WTC11 (cell line): ENCODE measurements at regions not wholly inside any gene's neighbourhood (a gene's known extent, or its start where the extent isn't known, plus 50 kb on each side); places are given as distances from the start of the nearest gene placed in this dataset.

Experiments
- ATAC-seq: fragments of 200-7000 bp; cut with Tn5 transposase; 2 replicates; pipeline ENCODE4 v1.10.0; 2021; ENCODE audit warnings: mild to moderate bottlenecking, moderate library complexity
- CTCF ChIA-PET: fragments of 300-600 bp; sonication (Branson Sonifier 250); formaldehyde crosslinking; loops from one replicate; lab custom pipeline; 2021; ENCODE audit warnings: antibody characterized with exemption; lab: Charles Lee
- POLR2A ChIA-PET: fragments of 350-600 bp; sonication (Branson Sonifier 250); formaldehyde crosslinking; loops from one replicate; lab custom pipeline; 2021; ENCODE audit warnings: antibody characterized with exemption; lab: Charles Lee
- DNase-seq: peaks from one replicate; pipeline ENCODE4 v3.0.0; 2021; ENCODE audit warnings: low spot score
- H3K27ac Mint-ChIP-seq: 2 replicates; pipeline ENCODE4 v1.8.0; 2021; ENCODE audit warnings: mixed read lengths
- H3K27me3 Mint-ChIP-seq: 2 replicates; pipeline ENCODE4 v1.8.0; 2021; ENCODE audit warnings: low read depth, mild to moderate bottlenecking, moderate library complexity, mixed read lengths
- H3K36me3 Mint-ChIP-seq: 2 replicates; pipeline ENCODE4 v1.8.0; 2021; ENCODE audit warnings: mixed read lengths
- H3K4me1 Mint-ChIP-seq: 2 replicates; pipeline ENCODE4 v1.8.0; 2022; ENCODE audit warnings: mixed read lengths
- H3K4me3 Mint-ChIP-seq: 2 replicates; pipeline ENCODE4 v1.8.0; 2021; ENCODE audit warnings: mild to moderate bottlenecking, moderate library complexity, mixed read lengths
- H3K9me3 Mint-ChIP-seq: 2 replicates; pipeline ENCODE4 v1.8.0; 2021; ENCODE audit warnings: mixed read lengths
- ATF6 ChIP-seq: sonication (generic); formaldehyde crosslinking; IDR thresholded peaks from 2 replicates; pipeline ENCODE4 v1.8.1; 2023; ENCODE audit warnings: mild to moderate bottlenecking, missing genetic modification reagents
- CREB1 ChIP-seq: sonication (generic); formaldehyde crosslinking; IDR thresholded peaks from 2 replicates; pipeline ENCODE4 v1.8.0; 2023; ENCODE audit warnings: mild to moderate bottlenecking, missing genetic modification reagents
- FOXJ3 ChIP-seq: sonication (generic); formaldehyde crosslinking; IDR thresholded peaks from 2 replicates; pipeline ENCODE4 v1.9.0; 2021; ENCODE audit warnings: missing genetic modification reagents, mild to moderate bottlenecking, borderline replicate concordance
- FOXK1 ChIP-seq: sonication (generic); formaldehyde crosslinking; IDR thresholded peaks from 2 replicates; pipeline ENCODE4 v1.8.0; 2022; ENCODE audit warnings: mild to moderate bottlenecking, moderate library complexity, missing genetic modification reagents
- FOXP4 ChIP-seq: sonication (generic); formaldehyde crosslinking; IDR thresholded peaks from 2 replicates; pipeline ENCODE4 v1.8.0; 2022; ENCODE audit warnings: mild to moderate bottlenecking, missing genetic modification reagents
- MAX ChIP-seq: sonication (generic); formaldehyde crosslinking; IDR thresholded peaks from 2 replicates; pipeline ENCODE4 v1.8.0; 2022; ENCODE audit warnings: mild to moderate bottlenecking, missing genetic modification reagents
- MXD4 ChIP-seq: fragments of 250-450 bp; sonication (Bioruptor Pico); IDR thresholded peaks from 2 replicates; pipeline ENCODE4 v1.8.0; 2021; ENCODE audit warnings: mild to moderate bottlenecking, moderate library complexity, borderline replicate concordance
- NR3C1 ChIP-seq: sonication (generic); formaldehyde crosslinking; conservative IDR thresholded peaks from 2 replicates; pipeline ENCODE4 v1.8.1; 2023; ENCODE audit warnings: low read depth, mild to moderate bottlenecking, missing genetic modification reagents
- RELA ChIP-seq: sonication (generic); formaldehyde crosslinking; IDR thresholded peaks from 2 replicates; pipeline ENCODE4 v1.8.1; 2022; ENCODE audit warnings: missing genetic modification reagents, mild to moderate bottlenecking, borderline replicate concordance
- SMAD3 ChIP-seq: sonication (generic); formaldehyde crosslinking; IDR thresholded peaks from 2 replicates; pipeline ENCODE4 v1.8.0; 2022; ENCODE audit warnings: missing genetic modification reagents, mild to moderate bottlenecking, borderline replicate concordance
- STAT6 ChIP-seq: sonication (generic); formaldehyde crosslinking; conservative IDR thresholded peaks from 2 replicates; pipeline ENCODE4 v1.8.1; 2023; ENCODE audit warnings: mild to moderate bottlenecking, low read depth, missing genetic modification reagents, moderate library complexity
- ZBTB21 ChIP-seq: sonication (generic); formaldehyde crosslinking; IDR thresholded peaks from 2 replicates; pipeline ENCODE4 v1.8.1; 2023; ENCODE audit warnings: mild to moderate bottlenecking, missing genetic modification reagents, borderline replicate concordance
- ZNF281 ChIP-seq: sonication (generic); formaldehyde crosslinking; IDR thresholded peaks from 2 replicates; pipeline ENCODE4 v1.8.0; 2023; ENCODE audit warnings: mild to moderate bottlenecking, missing genetic modification reagents
- ZNF416 ChIP-seq: fragments of 250-450 bp; sonication (Bioruptor Pico); IDR thresholded peaks from 2 replicates; pipeline ENCODE4 v1.9.0; 2021; ENCODE audit warnings: mild to moderate bottlenecking, inconsistent platforms
- TF ChIP-seq, protein P1 (sequence below): fragments of 250-450 bp; sonication (Bioruptor Pico); conservative IDR thresholded peaks from 2 replicates; pipeline ENCODE4 v1.9.0; 2021; ENCODE audit warnings: mild to moderate bottlenecking
- TF ChIP-seq, protein P2 (sequence below): sonication (generic); formaldehyde crosslinking; IDR thresholded peaks from 2 replicates; pipeline ENCODE4 v1.8.1; 2023; ENCODE audit warnings: mild to moderate bottlenecking, missing genetic modification reagents

DNA sequence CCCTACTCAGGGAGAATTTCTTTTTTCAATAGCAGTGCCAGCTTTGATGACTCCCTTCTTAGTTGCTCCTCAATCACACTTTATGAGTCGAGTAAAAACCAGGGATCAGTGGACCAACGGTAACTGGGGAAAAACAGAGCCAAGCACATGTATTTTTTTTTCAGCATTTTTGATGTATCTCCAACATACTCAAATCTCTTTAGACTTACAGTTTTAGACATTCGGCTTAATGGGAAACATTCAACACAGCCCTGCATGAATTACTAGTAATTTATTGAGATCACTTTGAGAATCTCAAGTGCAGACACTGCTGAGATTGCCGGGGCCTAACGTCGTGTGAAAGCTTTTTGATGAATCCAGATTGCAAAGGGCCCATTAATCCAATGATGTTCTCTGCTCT is 306.7 kb downstream of the NUAK1 start:
- TF ChIP-seq CREB1, result no peak
- no peak for TF ChIP-seq SMAD3 (CRISPR knock-in tag)
- TF ChIP-seq ZNF281 (CRISPR knock-in tag), result no peak
- TF ChIP-seq FOXJ3, result no peak
- no peak for TF ChIP-seq FOXP4 (CRISPR knock-in tag)
- TF ChIP-seq MAX (CRISPR knock-in tag), result no peak
- TF ChIP-seq RELA, result no peak
- no peak for TF ChIP-seq NR3C1 (CRISPR knock-in tag)
- no peak for TF ChIP-seq STAT6
- TF ChIP-seq, protein P1, sequence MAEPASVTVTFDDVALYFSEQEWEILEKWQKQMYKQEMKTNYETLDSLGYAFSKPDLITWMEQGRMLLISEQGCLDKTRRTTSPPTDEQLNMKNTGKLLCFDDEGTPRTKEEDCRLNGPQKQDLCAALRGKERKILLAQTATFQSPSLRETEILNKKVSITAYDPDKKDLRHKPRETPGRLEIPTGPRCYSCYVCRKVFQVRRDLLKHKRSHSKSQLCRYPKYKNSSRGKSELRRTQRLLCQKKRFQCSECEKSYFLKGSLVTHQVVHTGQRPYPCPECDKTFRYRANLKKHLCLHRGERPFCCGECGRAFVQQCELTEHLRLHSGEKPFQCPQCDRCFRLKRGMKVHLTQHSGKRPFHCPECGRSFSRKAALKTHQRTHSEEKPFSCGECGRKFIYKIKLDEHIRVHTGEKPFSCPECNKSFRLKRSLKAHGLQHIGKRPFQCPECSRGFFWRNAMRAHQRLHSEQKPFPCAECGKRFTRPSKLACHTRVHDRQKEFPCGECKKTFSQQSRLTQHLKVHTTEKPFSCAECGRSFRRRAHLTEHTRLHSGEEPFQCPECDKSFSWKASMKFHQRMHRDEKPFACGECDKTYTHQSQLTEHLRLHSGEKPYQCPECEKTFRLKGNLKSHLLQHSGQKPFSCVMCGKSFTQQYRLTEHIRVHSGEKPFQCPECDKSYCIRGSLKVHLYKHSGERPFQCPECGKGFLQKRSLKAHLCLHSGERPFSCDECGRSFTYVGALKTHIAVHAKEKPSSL (CRISPR knock-in tag), result no peak
- no peak for TF ChIP-seq ZNF416
- TF ChIP-seq ZBTB21, result no peak
- TF ChIP-seq, protein P2, sequence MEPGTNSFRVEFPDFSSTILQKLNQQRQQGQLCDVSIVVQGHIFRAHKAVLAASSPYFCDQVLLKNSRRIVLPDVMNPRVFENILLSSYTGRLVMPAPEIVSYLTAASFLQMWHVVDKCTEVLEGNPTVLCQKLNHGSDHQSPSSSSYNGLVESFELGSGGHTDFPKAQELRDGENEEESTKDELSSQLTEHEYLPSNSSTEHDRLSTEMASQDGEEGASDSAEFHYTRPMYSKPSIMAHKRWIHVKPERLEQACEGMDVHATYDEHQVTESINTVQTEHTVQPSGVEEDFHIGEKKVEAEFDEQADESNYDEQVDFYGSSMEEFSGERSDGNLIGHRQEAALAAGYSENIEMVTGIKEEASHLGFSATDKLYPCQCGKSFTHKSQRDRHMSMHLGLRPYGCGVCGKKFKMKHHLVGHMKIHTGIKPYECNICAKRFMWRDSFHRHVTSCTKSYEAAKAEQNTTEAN, result no peak
- TF ChIP-seq FOXK1 (CRISPR knock-in tag), result no peak
- TF ChIP-seq ATF6 (CRISPR knock-in tag), result no peak
- no peak for TF ChIP-seq MXD4 (CRISPR knock-in tag)
- no peak for ATAC-seq
- Mint-ChIP-seq H3K4me3 (no peak overlapping the region), H3K27me3 (peaks cover 3% of the 10 kb centered on the region; the same call in 1 of the 2 replicates), H3K27ac (no peak overlapping the region), H3K4me1 (no peaks in the 10 kb centered on the region), H3K36me3 (no peaks in the 10 kb centered on the region), H3K9me3 (0 out of 2 replicates have a peak, but pooled peaks cover 4% of the 10 kb centered on the region)
- no peak for DNase-seq
- POLR2A ChIA-PET, result no interaction called here
- CTCF ChIA-PET, result no interaction called here
